ENCODE measurements at regions not wholly inside any gene's neighbourhood (a gene's known extent, or its start where the extent isn't known, plus 50 kb on each side); places are given as distances from the start of the nearest gene placed in this dataset.

- H3K9me3 ChIP-seq (ENCODE audit: control insufficient read depth, low read length, poor library complexity, severe bottlenecking) = no peaks in the 10 kb centered on the region
- ATAC-seq (no peak), DNase-seq (no peak)
- peaks cover 4% of the 10 kb centered on the region for H3K27me3 Mint-ChIP-seq
- no peaks in the 10 kb centered on the region for H3K4me1 Mint-ChIP-seq
- H3K4me3 Mint-ChIP-seq = no peak overlapping the region
- no peak overlapping the region for H3K27ac Mint-ChIP-seq
- H3K36me3 Mint-ChIP-seq (ENCODE audit: low read depth) = no peaks in the 10 kb centered on the region
Measured at GRCh38 chrX:130974323-130974722, 71.3 kb upstream of the ENOX2 start.

DNA sequence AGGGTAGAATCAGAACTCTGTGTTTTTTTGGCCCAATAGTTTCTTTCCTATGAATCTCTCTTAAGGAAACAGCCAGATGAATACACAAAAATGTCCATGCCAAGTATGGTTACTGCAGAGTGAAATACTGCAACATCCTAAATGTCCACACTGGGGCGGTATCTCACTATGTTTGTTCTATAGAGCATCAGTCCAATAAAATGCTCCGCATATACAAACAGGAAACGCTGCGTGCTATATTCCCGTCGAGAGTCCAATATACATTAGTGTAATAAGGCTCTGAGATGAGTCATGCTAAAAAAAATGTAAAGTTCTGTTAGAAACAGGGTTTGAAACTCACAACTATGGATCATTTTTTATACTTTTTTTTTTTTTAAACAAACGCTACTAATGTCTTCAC lies 72.9 kb upstream of the ENOX2 start:
- Mint-ChIP-seq H3K4me1 (no peaks in the 10 kb centered on the region), H3K27me3 (peaks cover 4% of the 10 kb centered on the region), H3K36me3 (ENCODE audit: low read depth) (no peaks in the 10 kb centered on the region), H3K27ac (no peak overlapping the region), H3K4me3 (peak overlapping the region; percentile 19)
- DNase-seq (no peak), ATAC-seq (peak; percentile 60)
- H3K9me3 ChIP-seq (ENCODE audit: control insufficient read depth, low read length, poor library complexity, severe bottlenecking) = no peaks in the 10 kb centered on the region

DNA sequence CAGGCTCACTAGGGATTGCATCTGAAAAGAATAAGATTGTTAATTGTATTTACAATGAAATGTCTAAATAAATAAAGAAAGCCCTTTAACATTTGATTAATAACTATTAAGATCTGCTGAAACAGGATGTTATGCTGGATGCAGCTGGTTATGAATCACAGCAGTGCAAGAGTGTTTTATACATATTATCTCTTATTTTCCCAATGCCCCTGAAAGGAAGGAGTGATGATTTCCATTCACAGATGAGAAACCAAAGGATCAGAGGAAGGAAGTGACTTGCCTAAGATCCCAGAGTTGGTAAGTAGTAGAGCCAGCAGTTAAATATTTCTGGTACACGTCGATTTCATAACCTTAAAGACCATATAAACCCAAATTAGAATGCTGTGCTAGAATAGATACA lies 76.3 kb upstream of the ARHGAP36 start:
- Mint-ChIP-seq H3K27ac (no peak overlapping the region), H3K36me3 (ENCODE audit: low read depth) (no peaks in the 10 kb centered on the region), H3K4me3 (no peak overlapping the region), H3K27me3 (peaks cover 6% of the 10 kb centered on the region), H3K4me1 (no peaks in the 10 kb centered on the region)
- no peaks in the 10 kb centered on the region for H3K9me3 ChIP-seq (ENCODE audit: control insufficient read depth, low read length, poor library complexity, severe bottlenecking)
- ATAC-seq (no peak), DNase-seq (no peak)

- H3K36me3 Mint-ChIP-seq (ENCODE audit: low read depth) = no peaks in the 10 kb centered on the region
- DNase-seq = no peak
- no peaks in the 10 kb centered on the region for H3K4me1 Mint-ChIP-seq
- no peak overlapping the region for H3K27ac Mint-ChIP-seq
- peaks cover 6% of the 10 kb centered on the region for H3K27me3 Mint-ChIP-seq
- H3K9me3 ChIP-seq (ENCODE audit: control insufficient read depth, low read length, poor library complexity, severe bottlenecking) = no peaks in the 10 kb centered on the region
- ATAC-seq = no peak
- H3K4me3 Mint-ChIP-seq = no peak overlapping the region
Measured at GRCh38 chrX:130984782-130985181, 73.4 kb upstream of the ARHGAP36 start.

DNA sequence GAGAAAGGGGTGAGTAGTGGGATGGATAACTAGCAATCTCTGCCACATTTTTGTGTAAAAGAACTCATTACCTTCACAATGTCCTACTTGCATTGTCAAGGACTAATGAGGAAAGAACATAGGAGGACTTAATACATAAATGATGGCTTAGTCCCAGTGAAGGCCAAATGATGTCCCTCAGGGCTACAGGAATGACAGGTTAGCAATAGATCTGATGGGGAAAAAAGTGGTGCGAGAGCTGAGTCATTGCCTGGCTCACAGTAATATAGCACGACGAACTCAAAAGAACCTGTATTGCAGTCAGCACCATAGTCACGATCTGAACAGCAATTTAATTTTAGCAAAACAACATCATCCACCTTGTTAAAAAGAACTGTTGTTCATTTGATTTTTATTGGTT lies 70.9 kb upstream of the ARHGAP36 start:
- Mint-ChIP-seq H3K36me3 (ENCODE audit: low read depth) (no peaks in the 10 kb centered on the region), H3K4me1 (peaks cover 3% of the 10 kb centered on the region), H3K4me3 (no peak overlapping the region), H3K27ac (no peak overlapping the region), H3K27me3 (peaks cover 6% of the 10 kb centered on the region)
- DNase-seq = no peak
- ATAC-seq = no peak
- H3K9me3 ChIP-seq (ENCODE audit: control insufficient read depth, low read length, poor library complexity, severe bottlenecking) = no peaks in the 10 kb centered on the region

- DNase-seq (no peak), ATAC-seq (no peak)
- Mint-ChIP-seq H3K27me3 (no peaks in the 10 kb centered on the region), H3K27ac (no peak overlapping the region), H3K4me1 (peaks cover 3% of the 10 kb centered on the region), H3K4me3 (no peak overlapping the region), H3K36me3 (ENCODE audit: low read depth) (peaks cover 2% of the 10 kb centered on the region)
- H3K9me3 ChIP-seq (ENCODE audit: control insufficient read depth, low read length, poor library complexity, severe bottlenecking) = no peaks in the 10 kb centered on the region
Measured at GRCh38 chrX:130990723-130991122, 67.4 kb upstream of the ARHGAP36 start.

DNA sequence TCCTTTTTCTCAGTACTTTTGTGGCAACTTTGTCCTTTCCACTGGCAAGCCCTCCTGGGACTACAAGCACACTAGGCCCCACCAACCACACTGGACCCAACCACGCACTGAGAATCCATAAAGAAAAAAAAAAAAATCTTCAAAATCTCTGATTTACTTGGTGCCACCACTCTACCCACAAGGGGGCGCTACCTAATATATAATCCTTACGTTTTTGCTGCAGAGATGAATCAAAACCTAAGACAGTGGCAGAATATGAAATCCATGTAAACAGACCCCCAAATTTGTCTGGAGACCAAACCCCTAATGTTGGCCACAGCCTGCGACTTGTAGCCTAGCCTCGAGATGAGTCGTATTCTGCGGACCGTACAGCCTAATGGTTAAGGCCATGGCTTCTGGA lies 63.5 kb upstream of the ARHGAP36 start:
- peaks cover 4% of the 10 kb centered on the region for H3K27me3 Mint-ChIP-seq
- no peaks in the 10 kb centered on the region for H3K9me3 ChIP-seq (ENCODE audit: control insufficient read depth, low read length, poor library complexity, severe bottlenecking)
- DNase-seq (no peak), ATAC-seq (no peak)
- H3K4me1 Mint-ChIP-seq = peaks cover 3% of the 10 kb centered on the region
- no peak overlapping the region for H3K27ac Mint-ChIP-seq
- no peak overlapping the region for H3K4me3 Mint-ChIP-seq
- peaks cover 2% of the 10 kb centered on the region for H3K36me3 Mint-ChIP-seq (ENCODE audit: low read depth)

- Mint-ChIP-seq H3K4me1 (no peaks in the 10 kb centered on the region), H3K27ac (no peak overlapping the region)
- H3K9me3 ChIP-seq (ENCODE audit: control insufficient read depth, low read length, poor library complexity, severe bottlenecking) = no peaks in the 10 kb centered on the region
Measured at GRCh38 chrX:130995439-130995838, 62.7 kb upstream of the ARHGAP36 start.

DNA sequence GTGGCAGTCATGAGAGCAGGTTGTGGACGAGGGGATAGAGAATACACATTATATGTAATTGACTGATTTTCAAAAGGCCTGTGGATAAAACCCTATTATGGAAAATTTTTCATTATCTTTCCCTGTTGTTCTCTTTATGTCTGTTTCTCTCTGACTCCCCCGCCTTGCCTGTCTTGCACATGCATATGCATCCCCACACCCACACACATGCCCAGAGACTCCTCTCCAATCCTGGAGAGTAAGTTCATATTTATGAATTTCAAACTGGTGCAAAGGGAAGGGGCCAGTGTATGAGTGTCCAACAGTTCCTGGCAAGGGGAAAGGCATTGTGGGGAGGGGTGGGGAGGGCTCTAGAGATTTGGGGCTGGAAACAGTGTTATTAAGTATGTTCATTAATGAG lies 60.8 kb upstream of the ARHGAP36 start:
- Mint-ChIP-seq H3K4me1 (no peaks in the 10 kb centered on the region), H3K27ac (no peak overlapping the region), H3K27me3 (peaks cover 4% of the 10 kb centered on the region), H3K4me3 (no peak overlapping the region), H3K36me3 (ENCODE audit: low read depth) (peaks cover 2% of the 10 kb centered on the region)
- ATAC-seq (no peak), DNase-seq (no peak)
- no peaks in the 10 kb centered on the region for H3K9me3 ChIP-seq (ENCODE audit: control insufficient read depth, low read length, poor library complexity, severe bottlenecking)

More at GRCh38 chrX:130995439-130995838, 62.7 kb upstream of the ARHGAP36 start:
- DNase-seq = no peak
- Mint-ChIP-seq H3K4me3 (no peak overlapping the region), H3K36me3 (ENCODE audit: low read depth) (peaks cover 2% of the 10 kb centered on the region), H3K27me3 (peaks cover 4% of the 10 kb centered on the region)
- ATAC-seq = no peak

DNA sequence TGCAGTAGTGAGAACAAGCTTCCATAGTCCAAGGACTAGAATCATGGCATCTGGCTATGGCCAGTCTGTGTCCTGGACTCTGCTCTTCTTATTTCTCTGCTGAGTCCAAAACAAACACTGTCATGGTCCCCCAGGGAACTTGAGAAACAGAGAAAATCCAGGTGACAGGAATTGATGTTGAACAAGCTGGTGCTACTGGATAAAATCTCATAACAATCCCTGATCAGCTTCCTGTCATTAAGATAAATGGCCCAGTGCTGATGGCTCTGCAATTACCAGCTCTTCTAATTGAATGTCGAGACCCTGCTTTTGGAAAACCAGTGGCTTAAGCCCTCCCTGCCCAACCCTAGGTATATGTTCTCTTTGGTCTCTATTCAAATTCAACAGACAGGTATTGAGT lies 58.8 kb upstream of the ARHGAP36 start:
- Mint-ChIP-seq H3K4me1 (no peaks in the 10 kb centered on the region), H3K4me3 (no peak overlapping the region), H3K36me3 (ENCODE audit: low read depth) (no peaks in the 10 kb centered on the region), H3K27me3 (peaks cover 4% of the 10 kb centered on the region), H3K27ac (no peak overlapping the region)
- DNase-seq = no peak
- ATAC-seq = no peak
- H3K9me3 ChIP-seq (ENCODE audit: control insufficient read depth, low read length, poor library complexity, severe bottlenecking) = no peaks in the 10 kb centered on the region
